ENCODE measurements at regions not wholly inside any gene's neighbourhood (a gene's known extent, or its start where the extent isn't known, plus 50 kb on each side); places are given as distances from the start of the nearest gene placed in this dataset.

DNA sequence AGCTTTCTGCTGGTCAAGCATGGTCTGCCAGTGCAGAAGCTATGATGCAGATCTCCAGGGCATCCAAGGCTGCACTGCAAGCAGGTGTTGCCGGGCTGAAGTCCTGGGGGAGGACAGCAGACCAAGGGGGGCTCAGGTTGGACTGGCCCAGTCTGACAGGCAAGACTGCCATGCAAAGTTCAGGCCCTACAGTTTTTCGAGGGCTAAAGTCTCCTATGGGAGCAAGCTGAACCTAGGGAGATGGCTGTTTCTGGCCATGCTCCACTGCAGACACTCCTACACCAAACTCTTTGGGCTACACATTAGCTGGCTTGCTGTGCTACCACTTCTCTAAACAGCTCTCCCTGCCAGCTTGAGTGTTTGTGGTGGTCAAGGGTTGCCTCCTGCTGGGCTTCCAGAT is 130.0 kb upstream of the SYNCRIP start:
- TF ChIP-seq POLR2AphosphoS5 (IDR thresholded peaks at IDR 0.05; ENCODE audit: borderline replicate concordance, low read depth, low read length) (no peak), EZH2 (IDR thresholded peaks at IDR 0.05) (no peak)

All from SK-N-MC (cell line).